GM21515 (cell line): ENCODE measurements at regions not wholly inside any gene's neighbourhood (a gene's known extent, or its start where the extent isn't known, plus 50 kb on each side); places are given as distances from the start of the nearest gene placed in this dataset.

Experiments used
- ATAC-seq: cut with Tn5 transposase; IDR thresholded peaks from one replicate; pipeline ENCODE4 v1.9.1; 2021; ENCODE audit not compliant: unreplicated experiment

DNA sequence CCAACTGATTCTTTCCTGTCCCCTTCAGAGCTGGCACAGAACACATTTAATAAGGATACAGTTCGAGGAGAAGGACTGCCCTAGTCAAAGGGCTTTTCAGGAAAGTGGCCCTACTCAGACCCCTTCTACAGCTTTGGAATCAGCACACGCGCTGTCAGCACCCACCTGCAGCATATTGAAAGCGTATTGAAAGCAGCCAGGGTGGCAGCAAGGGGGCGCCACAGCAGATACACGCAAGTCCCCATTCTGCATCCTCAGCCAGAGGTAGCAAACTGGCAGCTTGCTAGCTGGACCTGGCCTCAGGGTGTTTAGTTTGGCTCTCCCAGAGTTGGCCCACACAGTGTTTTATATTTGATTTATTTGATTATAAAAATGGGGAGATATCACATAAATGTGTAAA lies 101.0 kb upstream of the NT5C1B start:
- ATAC-seq, result no peak

DNA sequence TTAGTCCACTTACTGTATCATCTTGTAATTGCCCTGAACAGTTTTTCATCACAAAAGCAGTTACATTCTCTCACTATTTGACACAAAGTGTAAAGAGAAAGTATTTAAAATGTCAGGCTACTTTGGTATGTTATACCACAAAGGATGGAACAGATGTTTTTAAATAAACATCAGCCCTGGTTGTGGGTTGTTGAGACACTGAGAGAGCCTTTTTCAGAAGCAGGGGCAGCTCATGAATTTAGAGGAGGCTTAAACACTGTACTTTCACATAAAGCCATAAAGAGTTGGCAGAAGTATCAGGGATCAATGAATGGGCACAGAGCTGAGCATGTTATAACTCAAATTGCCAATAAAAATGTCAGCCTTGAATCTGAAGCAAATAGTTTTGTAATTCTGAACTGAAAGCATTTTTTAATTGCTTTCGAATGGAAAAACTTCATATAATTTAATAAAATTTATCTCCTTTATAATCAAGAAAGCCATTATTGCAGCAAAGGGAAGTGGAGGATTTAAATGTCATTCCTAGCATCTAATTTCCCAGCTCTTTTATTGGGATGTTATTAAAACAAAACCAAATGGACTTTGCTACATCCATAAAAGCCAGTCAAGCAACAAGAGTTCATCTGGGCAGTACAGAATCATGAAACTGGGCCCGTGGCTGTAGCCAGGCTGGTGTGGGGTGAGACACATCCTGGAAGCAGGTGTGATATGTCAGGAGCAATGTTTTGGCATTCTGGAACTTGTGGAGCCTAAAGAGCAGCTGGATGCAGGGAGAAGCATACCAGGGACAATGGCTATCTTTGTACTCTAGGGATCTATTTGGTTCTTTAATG lies 95.1 kb upstream of the NT5C1B start:
- ATAC-seq, result no peak

GRCh38 chr2:18682681-18683080 lies 93.3 kb upstream of the NT5C1B start:
- ATAC-seq, result no peak

GRCh38 chr2:18677280-18677679 lies 87.9 kb upstream of the NT5C1B start:
- no peak for ATAC-seq

DNA sequence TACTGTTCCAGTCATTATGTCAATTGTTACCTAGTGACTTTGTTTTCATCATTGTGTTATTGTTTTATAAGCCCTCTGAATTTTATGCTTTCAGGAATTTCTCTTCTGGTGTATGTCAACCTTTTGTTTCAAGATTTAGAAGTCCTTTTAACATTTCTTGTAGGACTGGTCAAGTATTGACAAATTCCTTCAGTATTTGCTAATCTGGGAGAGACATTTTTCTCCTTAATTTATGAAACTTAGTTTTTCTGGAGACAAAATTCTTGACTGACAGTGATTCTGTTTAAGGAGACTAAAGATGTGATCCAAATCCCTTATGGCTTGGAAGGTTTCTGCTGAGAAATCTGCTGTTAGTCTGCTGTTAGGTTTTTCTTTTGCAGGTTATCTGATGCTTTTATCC lies 84.9 kb upstream of the NT5C1B start:
- no peak for ATAC-seq

DNA sequence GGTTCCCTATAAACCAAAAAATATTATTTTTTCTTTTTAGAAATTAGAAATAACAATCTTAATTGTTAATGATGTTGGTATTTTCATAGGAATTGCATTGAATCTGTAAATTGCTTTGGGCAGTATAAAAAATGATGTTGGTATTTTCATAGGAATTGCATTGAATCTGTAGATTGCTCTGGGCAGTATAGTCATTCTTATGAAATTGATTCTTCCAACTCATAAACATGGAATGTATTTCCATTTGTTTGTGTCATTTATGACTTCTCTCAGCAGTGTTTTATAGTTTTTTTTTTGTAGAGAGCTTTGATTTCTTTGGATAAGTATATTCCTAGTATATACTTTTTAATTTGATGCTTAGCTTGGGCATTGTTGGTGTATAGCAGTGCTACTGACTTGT lies 82.0 kb upstream of the NT5C1B start:
- no peak for ATAC-seq

- no peak for ATAC-seq
Measured at GRCh38 chr2:18668221-18668620, 78.9 kb upstream of the NT5C1B start.

GRCh38 chr2:18664421-18664820 lies 75.1 kb upstream of the NT5C1B start:
- ATAC-seq, result no peak

GRCh38 chr2:18663861-18664260 lies 74.5 kb upstream of the NT5C1B start:
- ATAC-seq, result no peak

GRCh38 chr2:18662689-18663088 lies 73.3 kb upstream of the NT5C1B start:
- no peak for ATAC-seq

- no peak for ATAC-seq
Measured at GRCh38 chr2:18659915-18660314, 70.5 kb upstream of the NT5C1B start.

GRCh38 chr2:18656048-18656447 lies 66.7 kb upstream of the NT5C1B start:
- no peak for ATAC-seq

DNA sequence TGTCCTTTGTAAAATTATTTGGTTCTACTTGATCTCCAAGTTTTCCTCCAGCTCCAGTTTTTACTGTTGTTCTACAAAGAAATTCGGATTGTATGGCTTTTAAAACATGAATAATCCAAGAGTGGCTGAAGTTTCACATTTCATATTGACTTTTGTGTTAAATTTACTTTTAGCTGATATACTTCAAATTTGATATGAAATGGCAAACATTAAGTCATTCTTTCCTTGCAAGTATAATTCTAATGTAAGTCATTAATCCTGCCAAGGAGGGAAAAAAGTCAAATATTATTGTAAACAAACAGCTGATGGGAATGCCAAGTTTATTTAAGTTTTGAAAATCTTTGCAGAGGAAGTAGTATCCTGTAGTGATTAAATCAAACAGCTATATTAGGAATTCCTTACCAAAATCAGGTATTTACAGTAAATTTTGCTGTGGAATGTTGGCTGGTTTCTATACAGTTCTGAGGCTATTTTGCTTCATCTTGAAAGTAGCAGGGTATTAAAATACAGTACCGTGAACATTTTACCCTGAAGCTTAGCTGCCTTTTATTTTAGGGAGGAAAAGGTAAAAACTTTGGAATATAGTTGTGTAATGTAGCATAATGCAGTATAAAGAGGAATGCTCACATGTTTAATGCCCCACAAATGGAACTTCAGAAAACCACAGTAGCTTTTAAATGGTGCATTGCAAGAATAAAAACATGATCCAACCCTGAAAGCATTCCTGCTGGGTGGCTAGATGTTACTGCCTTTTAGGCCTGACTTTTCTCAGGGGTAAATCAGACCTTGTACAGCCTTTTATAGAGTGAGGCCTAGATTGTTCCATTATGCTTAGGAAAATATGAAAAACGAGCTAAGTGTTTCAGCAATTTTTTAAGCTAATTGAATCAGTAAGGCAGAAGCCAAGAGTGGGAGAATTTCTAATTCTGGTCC lies 62.7 kb upstream of the NT5C1B start:
- ATAC-seq, result no peak

- ATAC-seq, result no peak
Measured at GRCh38 chr2:18650221-18650620, 60.9 kb upstream of the NT5C1B start.

DNA sequence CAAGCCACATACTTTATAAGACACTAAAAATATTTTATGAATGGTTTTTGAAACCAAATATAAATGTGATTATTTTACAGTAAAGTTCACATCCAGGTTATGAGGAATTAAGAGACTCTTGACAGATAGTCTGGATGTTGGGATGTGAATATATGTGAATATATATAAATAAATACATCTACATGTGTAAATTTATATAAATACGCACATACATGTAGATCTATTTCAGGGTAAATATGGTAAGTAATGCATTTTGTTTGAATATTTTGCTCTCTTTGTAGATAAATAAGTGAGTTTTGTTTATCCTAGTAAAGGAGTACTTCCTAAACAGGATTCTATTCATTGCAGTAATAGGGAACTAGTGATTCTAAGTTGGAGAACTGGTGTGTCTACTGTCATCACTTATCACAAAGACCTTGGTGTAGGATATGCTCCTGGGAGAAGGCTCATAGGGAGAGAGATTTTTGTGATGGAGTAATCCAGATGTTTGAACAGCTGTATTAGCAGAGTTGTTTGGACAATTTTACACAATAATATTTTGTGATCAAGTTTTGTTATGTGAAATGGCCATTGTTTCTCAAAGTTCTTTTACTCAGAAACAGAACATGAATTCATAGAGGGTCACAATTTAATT lies 60.2 kb upstream of the NT5C1B start:
- no peak for ATAC-seq

GRCh38 chr2:18648161-18648560 lies 58.8 kb upstream of the NT5C1B start:
- ATAC-seq, result no peak

- ATAC-seq, result no peak
Measured at GRCh38 chr2:18647731-18648130, 58.4 kb upstream of the NT5C1B start.

DNA sequence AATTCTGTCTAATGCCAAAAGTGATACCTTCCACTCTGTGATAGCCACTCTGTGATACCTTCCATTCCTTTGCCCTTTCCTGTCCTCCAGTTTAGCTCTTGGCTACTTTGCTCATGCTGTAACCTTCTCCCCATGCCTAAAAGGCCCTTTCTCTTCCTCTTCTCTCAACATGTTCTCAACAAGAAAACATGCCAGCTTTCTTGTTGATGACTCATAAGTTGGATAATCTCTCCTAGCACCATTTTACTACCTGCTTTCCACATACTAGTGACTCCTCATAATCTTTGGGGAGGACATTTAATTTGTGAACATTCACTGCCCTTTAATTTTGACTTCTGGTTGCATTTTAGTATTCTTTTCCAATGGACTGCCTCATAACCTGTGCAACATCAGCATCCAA lies 55.9 kb upstream of the NT5C1B start:
- no peak for ATAC-seq

DNA sequence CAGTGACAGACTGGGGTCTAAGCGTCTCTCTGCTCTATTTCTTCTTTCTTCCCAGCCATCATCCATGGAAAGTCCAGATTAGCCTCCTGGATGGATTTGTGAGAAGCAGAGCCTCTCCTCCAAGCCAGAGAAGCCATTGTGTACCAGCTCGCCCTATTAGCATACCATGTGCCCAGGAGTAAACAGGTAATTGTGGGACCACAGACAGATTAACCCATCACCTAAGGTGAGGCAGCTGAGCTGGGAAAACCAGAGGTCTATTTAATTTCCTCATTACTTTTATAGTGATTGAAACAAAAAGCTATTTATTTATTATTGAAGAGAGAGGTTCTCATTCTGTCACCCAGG lies 54.7 kb upstream of the NT5C1B start:
- no peak for ATAC-seq

DNA sequence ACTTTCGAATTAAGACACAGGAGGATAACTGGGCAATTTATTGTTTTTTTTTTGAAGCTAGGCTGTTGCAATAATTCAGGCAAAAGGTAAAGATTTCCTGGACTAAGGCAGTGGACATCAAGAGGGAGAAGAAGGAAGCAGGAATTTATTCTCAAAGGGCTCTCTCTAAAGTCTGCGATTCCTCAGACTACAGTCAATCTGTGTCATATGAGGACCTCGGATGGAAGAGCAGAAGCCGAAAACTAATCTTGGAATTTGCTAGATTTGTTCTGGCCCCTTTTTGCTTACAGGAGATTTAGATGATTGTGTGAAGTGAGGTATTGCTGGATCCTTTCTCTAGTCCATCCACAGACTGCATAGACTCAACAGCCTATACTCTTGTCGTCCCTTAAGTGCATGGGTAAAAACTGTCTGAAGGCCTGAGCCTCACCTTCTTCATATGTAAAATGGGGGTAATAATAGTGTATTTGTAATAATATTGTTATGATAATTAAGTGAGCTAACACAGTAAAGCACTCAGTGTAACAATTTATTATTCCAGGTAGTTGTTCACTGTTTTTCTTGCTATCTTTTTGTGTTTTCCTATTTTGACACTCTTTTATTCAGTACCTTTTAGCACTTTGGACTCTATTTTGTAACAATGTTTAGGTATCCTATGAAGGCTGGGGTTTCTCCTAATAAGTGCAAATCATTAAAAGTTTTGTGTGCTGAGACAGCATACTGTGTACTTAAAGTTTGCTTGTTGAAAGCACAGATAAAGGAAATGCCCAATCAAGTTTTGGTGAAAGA lies 54.2 kb upstream of the NT5C1B start:
- ATAC-seq, result no peak

DNA sequence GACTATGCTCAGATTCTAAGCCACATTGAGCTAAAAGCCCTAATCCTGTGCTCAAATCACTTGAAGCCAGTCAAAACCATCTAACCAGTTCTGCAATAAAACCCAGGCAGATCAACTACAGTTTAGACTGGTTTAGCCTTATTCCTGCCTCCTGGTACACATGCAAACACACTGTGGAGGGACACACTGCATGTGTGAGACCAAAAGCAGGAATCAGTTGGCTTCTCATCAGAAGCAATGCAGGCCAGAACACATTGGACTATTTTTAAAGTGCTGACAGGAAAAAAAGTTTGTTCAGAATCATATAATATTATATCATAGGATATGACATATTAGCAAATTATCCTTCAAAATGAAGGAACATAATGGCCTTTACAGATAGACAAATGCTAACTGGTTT lies 52.5 kb upstream of the NT5C1B start:
- ATAC-seq, result no peak
